HG03064 (cell line): ENCODE measurements at regions not wholly inside any gene's neighbourhood (a gene's known extent, or its start where the extent isn't known, plus 50 kb on each side); places are given as distances from the start of the nearest gene placed in this dataset.

Experiments
- ATAC-seq: cut with Tn5 transposase; IDR thresholded peaks from one replicate; pipeline ENCODE4 v1.9.1; 2021; ENCODE audit warnings: low read depth; ENCODE audit not compliant: unreplicated experiment

DNA sequence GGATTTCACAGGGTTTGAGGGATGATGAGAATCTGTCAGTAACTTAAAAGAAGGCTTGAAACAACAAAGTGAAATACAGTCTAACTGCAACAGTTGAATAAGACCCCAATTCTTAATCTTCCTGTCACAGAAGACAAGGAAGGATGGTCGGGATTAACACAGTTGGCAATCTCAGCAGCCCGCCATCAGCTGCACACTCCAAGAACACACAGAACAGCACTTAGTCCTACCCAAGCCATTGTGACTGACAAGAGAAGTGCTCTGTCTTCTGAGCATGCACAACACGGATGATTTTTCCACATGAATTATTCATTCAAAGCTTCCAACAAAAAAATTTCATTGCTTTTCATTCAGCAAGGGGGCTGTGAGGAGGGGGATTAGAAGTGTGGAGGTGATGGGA lies 576.1 kb downstream of the TLE4 start:
- ATAC-seq, result no peak

- no peak for ATAC-seq
Measured at GRCh38 chr9:80146466-80146865, 574.7 kb downstream of the TLE4 start.

DNA sequence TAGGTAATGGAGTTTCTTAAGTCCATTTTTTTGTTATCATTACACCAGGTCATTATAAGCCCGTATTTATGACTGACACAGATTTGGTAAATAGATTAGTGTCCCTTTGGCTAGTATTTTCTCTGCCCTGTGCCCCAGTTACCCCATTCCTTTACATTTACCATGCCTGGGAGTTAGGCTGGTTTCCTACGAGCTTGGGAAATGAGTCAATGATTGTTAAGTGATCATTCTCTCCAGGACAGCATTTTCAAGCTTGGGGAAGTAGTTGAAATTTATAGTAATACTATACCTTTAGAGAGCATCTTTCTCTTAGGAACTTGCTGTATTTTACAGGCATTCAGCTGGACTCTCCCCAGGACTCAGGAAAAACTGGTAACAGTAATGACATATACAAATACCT lies 573.1 kb downstream of the TLE4 start:
- no peak for ATAC-seq

DNA sequence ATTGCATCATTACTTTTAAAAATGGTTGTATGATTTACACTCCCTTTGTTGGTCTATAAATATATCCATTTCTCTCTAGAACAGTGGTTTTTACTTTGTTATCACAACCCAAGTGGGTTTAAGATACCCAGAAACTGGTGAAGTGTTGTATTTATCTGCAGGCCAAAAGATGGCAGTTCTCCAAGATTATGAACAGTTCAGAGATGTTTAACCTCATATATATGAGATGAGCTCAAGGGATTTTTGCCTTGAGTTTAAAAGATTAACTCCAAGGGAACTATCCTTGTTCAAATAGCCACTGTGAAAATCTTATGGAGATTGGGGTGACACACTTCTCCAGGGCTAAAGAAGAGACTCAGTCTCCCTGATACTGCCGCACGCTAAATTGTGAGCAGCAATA lies 572.6 kb downstream of the TLE4 start:
- ATAC-seq, result no peak

GRCh38 chr9:80143899-80144298 lies 572.1 kb downstream of the TLE4 start:
- no peak for ATAC-seq

DNA sequence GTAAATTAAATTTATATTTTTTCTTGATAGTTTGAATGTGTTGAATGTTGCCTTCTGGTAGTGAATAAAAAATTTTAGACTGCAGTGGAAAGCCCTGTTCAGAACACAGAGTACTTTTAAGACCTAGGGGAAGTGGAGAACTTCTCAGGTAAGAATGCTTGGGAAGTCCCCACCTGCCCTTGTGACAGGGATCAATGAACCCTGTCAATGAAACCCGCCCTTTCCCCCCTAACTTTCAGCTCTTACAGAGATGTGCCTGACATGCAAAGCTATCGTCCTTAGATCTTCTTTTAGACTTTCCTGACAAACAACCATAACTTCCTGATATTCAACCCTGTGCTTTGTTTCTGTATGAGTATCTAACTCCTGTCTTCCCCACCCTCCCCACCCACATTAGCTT lies 562.7 kb downstream of the TLE4 start:
- ATAC-seq, result peak; percentile 93

- ATAC-seq, result no peak
Measured at GRCh38 chr9:80131627-80132026, 559.9 kb downstream of the TLE4 start.

DNA sequence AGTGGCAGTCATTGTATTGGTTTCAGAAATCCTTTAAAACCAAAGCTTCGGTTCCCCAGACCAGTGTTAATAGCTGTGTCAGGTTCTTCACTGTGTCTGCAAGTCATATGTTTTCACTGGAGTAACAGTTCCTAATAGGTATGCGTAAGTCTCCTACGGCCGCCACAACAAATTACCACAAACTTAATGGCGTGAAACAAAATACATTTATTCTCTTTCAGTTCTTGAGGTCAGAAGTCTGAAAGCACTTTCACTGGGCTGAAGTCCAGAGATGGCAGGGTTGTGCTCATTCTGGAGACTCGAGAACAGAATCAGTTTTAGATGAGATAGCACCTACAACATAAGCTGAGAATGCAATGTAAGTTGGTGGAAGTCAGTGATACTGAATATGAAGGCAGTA lies 556.2 kb downstream of the TLE4 start:
- ATAC-seq, result no peak

DNA sequence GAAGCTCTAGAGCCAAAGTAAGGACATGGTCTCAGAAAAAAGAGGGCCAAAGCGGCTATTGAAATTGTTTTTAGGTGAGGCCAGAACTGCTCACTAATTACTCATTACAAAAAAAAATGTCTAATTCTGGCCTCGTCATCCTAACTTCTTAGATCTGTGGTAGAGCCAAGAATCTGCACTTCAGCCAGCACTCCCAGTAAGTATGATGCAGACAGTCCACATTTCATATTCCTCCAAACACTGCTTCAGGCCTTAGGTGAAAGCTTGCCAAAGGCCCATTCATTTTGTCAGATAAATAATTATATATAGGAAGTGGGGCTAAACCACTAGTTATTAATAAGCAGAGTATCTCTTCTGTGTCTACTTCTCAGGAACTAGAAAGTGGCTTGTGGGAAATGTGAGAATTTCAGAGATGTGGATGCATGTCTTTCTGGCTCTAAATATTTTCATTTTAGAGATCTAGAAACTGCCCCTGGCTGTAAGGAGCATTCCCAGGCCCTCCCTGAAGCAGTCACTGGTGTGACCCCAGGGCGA lies 554.0 kb downstream of the TLE4 start:
- no peak for ATAC-seq

DNA sequence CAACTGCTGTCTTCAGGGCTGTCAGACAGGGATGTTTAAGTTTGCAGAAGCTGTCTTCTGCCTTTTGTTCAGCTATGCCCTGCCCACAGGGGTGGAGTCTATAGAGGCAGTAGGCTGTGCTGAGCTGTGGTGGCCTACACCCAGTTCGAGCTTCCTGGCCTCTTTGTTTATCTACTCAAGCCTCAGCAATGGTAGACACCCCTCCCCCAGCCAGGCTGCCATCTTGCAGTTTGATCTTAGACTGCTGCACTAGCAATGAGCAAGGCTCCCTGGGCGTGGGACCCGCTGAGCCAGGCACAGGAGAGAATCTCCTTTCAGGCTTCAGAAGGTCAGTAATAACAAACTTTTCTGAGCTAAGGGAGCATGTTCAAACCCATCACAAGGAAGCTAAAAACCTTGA lies 545.3 kb downstream of the TLE4 start:
- no peak for ATAC-seq

GRCh38 chr9:80114241-80114640 lies 542.5 kb downstream of the TLE4 start:
- ATAC-seq, result no peak

DNA sequence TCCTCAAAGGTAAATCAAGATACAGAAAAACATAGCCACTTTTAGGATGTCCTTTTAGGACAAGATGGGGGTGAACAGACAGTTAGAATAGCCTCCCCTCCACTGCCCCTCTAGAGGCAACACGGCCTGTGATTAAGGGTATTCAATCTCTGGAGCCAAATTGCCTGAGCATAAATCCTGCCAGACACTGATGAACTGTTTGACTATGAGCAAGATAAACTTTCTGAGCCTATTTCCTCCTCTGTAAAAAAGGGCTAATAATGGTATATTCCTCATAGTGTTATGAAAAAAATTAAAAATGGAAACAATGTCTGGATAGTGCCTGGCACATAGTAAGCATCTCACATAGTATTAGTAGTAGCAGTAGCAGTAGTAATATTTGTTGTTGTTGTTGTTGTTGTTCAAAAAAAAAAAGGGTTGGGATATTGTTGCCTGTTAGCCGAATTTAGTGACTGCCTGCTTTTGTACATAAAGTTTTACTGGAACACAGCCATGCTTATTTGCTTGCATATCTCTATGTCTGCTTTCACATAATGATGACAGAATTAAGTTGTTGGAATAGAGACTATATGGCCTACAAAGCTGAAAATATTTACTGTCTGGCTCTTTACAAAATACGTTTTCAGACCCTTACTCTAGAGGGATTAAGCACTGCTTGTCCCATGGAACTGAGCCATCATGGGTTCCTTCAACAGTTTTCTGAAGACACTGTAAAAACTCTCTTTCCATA lies 536.3 kb downstream of the TLE4 start:
- no peak for ATAC-seq

- no peak for ATAC-seq
Measured at GRCh38 chr9:80097476-80097875, 525.7 kb downstream of the TLE4 start.

DNA sequence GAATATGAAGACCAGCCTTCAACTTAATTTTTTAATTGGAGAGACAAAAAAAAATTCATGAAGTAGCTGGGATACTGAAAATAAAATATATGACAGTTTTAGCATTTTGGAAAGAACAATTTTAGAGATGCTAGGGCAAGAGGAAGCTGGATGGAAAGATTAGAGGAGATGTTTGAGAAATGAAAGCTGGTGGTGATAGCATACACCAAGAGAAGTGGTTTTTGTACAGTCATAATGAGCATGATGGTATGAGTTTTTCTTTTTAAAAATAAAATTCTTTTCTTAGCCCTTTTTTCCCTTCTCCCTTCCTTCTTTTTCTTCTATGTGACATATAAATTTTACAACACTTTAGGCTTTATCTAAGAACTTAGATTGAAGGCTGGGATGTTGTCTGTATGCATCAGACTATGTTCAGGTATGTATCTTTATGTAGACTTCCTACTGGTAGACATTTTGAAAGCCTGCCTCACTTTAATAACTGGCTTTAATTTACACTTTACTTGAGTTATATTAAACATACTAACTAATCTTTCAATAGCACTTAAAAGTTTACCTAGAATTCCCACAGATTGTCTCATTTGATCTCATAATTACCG lies 522.5 kb downstream of the TLE4 start:
- ATAC-seq, result no peak

GRCh38 chr9:80093695-80094094 lies 521.9 kb downstream of the TLE4 start:
- ATAC-seq, result no peak

- ATAC-seq, result no peak
Measured at GRCh38 chr9:80091526-80091925, 519.8 kb downstream of the TLE4 start.

- no peak for ATAC-seq
Measured at GRCh38 chr9:80090317-80090716, 518.6 kb downstream of the TLE4 start.

- ATAC-seq, result no peak
Measured at GRCh38 chr9:80086822-80087345, 515.1 kb downstream of the TLE4 start.

DNA sequence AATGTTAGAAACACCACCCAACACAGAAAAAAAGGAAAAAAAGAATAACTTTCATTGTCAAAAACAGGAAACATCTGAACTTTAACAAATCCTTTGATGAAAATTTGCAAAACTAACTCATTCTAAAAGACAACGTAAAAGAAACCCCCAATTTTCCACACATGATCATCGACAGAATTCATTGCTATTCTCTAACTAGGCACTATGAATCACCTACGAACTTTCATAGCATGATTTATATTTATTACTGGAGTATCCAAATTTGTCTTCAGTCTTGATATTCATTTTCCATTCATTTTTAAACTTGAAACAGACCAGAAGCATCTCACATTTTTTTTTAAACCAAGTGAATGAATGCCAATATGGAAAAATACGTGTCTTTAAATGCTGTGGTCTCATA lies 514.6 kb downstream of the TLE4 start:
- ATAC-seq, result no peak

- no peak for ATAC-seq
Measured at GRCh38 chr9:80085668-80086067, 513.9 kb downstream of the TLE4 start.

- no peak for ATAC-seq
Measured at GRCh38 chr9:80082213-80082612, 510.4 kb downstream of the TLE4 start.

GRCh38 chr9:80078826-80079225 lies 507.1 kb downstream of the TLE4 start:
- no peak for ATAC-seq
